Activated CD4-positive, CD25-positive, alpha-beta regulatory T cell (primary cell): ENCODE measurements at regions not wholly inside any gene's neighbourhood (a gene's known extent, or its start where the extent isn't known, plus 50 kb on each side); places are given as distances from the start of the nearest gene placed in this dataset.
"Not testable (repeated sequence)": the region's sequence is repeated elsewhere in the genome, so short reads cannot be mapped to it uniquely, and the experiment has no call there.

Source experiments
- DNase-seq, 4 experiments: peaks; one replicate each; lab custom pipeline; 2025; lab: John Stamatoyannopoulos, UW

DNA sequence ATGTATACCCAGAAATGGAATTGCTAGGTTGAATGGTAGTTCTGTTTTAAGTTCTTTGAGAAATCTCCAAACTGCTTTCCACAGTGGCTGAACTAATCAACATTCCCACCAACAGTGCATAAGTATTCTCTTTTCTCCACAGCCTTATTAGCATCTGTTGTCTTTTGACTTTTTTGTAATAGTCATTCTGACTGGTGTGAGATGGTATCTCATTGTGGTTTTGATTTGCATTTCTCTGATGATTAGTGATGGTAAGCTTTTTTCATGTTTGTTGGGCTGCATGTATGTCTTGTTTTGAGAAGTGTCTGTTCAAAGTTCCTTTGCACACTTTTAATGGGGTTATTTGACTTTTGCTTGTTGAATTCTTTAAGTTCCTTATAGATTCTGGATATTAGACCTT is 52.4 kb upstream of the EHHADH start:
- DNase-seq: not testable (repeated sequence)

GRCh38 chr3:185306847-185307246 is 53.0 kb upstream of the EHHADH start:
- no peak for DNase-seq

- peak in 3 of 4 experiments; percentile 2 to 17 (median 7) for DNase-seq
Observed at GRCh38 chr3:185308126-185308754, 54.4 kb upstream of the EHHADH start.

GRCh38 chr3:185309302-185309701 is 53.6 kb upstream of the MAP3K13 start:
- no peak for DNase-seq

- no peak for DNase-seq
Observed at GRCh38 chr3:185309795-185310194, 53.1 kb upstream of the MAP3K13 start.

DNA sequence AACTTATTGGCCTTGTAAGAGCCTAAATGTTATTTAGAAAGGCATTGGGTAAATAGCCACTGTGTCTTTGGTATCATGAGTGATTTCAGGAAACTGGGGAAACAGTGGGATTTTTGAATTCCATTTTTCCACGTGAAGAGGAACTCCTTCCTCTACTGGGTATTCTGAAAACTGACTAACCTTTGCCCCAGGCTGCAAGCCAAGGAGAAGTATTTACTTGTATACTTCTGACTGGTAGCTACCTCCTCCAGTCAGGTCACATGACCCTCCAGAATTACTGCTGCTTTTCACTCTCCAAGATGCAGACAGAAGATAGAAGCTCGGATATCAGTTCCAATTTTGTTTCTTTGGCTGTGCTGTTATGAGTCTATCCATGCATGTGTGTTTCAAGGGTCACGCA is 50.9 kb upstream of the MAP3K13 start:
- DNase-seq: no peak
